Brain microvascular endothelial cell (primary cell): ENCODE measurements at regions not wholly inside any gene's neighbourhood (a gene's known extent, or its start where the extent isn't known, plus 50 kb on each side); places are given as distances from the start of the nearest gene placed in this dataset.
A peak's percentile ranks its signal among the peaks of the same experiment; 100 is the strongest.

ENCODE experiments used
- DNase-seq: peaks from one replicate; pipeline ENCODE4 v3.0.0-alpha.2; 2020
- H3K27ac ChIP-seq: fragments of 250-450 bp; sonication (Bioruptor Pico); 2 replicates; pipeline ENCODE4 v1.5.1; 2020; ENCODE audit warnings: mild to moderate bottlenecking, moderate library complexity
- H3K27me3 ChIP-seq: fragments of 250-450 bp; sonication (Bioruptor Pico); replicated peaks from 2 replicates; pipeline ENCODE4 v1.5.1; 2020; ENCODE audit warnings: mild to moderate bottlenecking
- H3K36me3 ChIP-seq: fragments of 250-450 bp; sonication (Bioruptor Pico); replicated peaks from 2 replicates; pipeline ENCODE4 v1.5.1; 2020; ENCODE audit warnings: mild to moderate bottlenecking
- H3K4me3 ChIP-seq: 2 replicates; pipeline ENCODE4 v1.5.1; 2011; ENCODE audit warnings: low read depth, mild to moderate bottlenecking, control low read depth, low read length, moderate library complexity
- CTCF ChIP-seq: IDR thresholded peaks from 2 replicates; pipeline ENCODE4 v1.5.1; 2011; ENCODE audit warnings: low read depth, mild to moderate bottlenecking, moderate library complexity, low read length, control low read depth, inconsistent platforms; ENCODE audit errors: missing control alignments
- in situ Hi-C: cut with HindIII; loops from 2 replicates; pipeline ENCODE4 v1.10.0; 2017; ENCODE audit warnings: low sequenced_read_pairs, low pct_ligation_motif_present

GRCh38 chr5:87551911-87552310, 139.2 kb upstream of the CCNH start:
- Histone ChIP-seq H3K36me3 (no peaks in the 10 kb centered on the region), H3K27ac (no peak overlapping the region)
- in situ Hi-C loops, result no loop called here

GRCh38 chr5:87541676-87542075, 128.9 kb upstream of the CCNH start:
- in situ Hi-C loops, result no loop called here
- Histone ChIP-seq H3K27ac (no peak overlapping the region), H3K27me3 (no peaks in the 10 kb centered on the region), H3K4me3 (no peak overlapping the region), H3K36me3 (no peaks in the 10 kb centered on the region)
- DNase-seq, result no peak
- no peak for TF ChIP-seq CTCF

More at GRCh38 chr5:87551911-87552310, 139.2 kb upstream of the CCNH start:
- H3K27me3 ChIP-seq, result no peaks in the 10 kb centered on the region
- no peak overlapping the region for H3K4me3 ChIP-seq
- TF ChIP-seq CTCF, result no peak
- DNase-seq, result no peak

GRCh38 chr5:87541033-87541432, 128.3 kb upstream of the CCNH start:
- Histone ChIP-seq H3K27ac (no peak overlapping the region), H3K4me3 (no peak overlapping the region), H3K27me3 (no peaks in the 10 kb centered on the region), H3K36me3 (no peaks in the 10 kb centered on the region)
- peak; percentile 44 for TF ChIP-seq CTCF
- peak; percentile 45 for DNase-seq
- in situ Hi-C loops, result no loop called here

GRCh38 chr5:87539839-87540238, 127.1 kb upstream of the CCNH start:
- DNase-seq, result no peak

GRCh38 chr5:87536365-87536764, 123.6 kb upstream of the CCNH start:
- no peak for DNase-seq
- Histone ChIP-seq H3K27me3 (no peaks in the 10 kb centered on the region), H3K4me3 (no peak overlapping the region), H3K36me3 (no peaks in the 10 kb centered on the region), H3K27ac (no peak overlapping the region)
- in situ Hi-C loops, result no loop called here
- no peak for TF ChIP-seq CTCF

More at GRCh38 chr5:87539839-87540238, 127.1 kb upstream of the CCNH start:
- TF ChIP-seq CTCF, result no peak
- Histone ChIP-seq H3K36me3 (no peaks in the 10 kb centered on the region), H3K4me3 (no peak overlapping the region), H3K27ac (no peak overlapping the region), H3K27me3 (no peaks in the 10 kb centered on the region)
- in situ Hi-C loops, result no loop called here

- Histone ChIP-seq H3K4me3 (no peak overlapping the region), H3K36me3 (no peaks in the 10 kb centered on the region), H3K27ac (no peak overlapping the region), H3K27me3 (no peaks in the 10 kb centered on the region)
- TF ChIP-seq CTCF, result no peak
- DNase-seq, result no peak
- in situ Hi-C loops, result no loop called here
Observed at GRCh38 chr5:87535706-87536105, 123.0 kb upstream of the CCNH start.
